ENCODE measurements at regions not wholly inside any gene's neighbourhood (a gene's known extent, or its start where the extent isn't known, plus 50 kb on each side); places are given as distances from the start of the nearest gene placed in this dataset.
A peak's percentile ranks its signal among the peaks of the same experiment; 100 is the strongest.

- no peaks in the 10 kb centered on the region for H3K4me1 ChIP-seq (ENCODE audit: control insufficient read depth in 1 of 2, insufficient read depth in 2 of 2, low read length in 2 of 2)
- no peaks in the 10 kb centered on the region for H3K27me3 ChIP-seq (ENCODE audit: control insufficient read depth in 1 of 2, insufficient read depth in 2 of 2, low read length in 1 of 2)
- no peaks in the 10 kb centered on the region for H3K9me3 ChIP-seq (ENCODE audit: control insufficient read depth, low read length)
- H3K4me3 ChIP-seq (ENCODE audit: low read length in 2 of 2) = no peak overlapping the region
- ATAC-seq (ENCODE audit: low FRiP score) (no peak), DNase-seq (no peak)
- H3K27ac ChIP-seq (ENCODE audit: low read depth in 1 of 2, low read length in 2 of 2) = no peak overlapping the region
- H3K36me3 ChIP-seq (ENCODE audit: control insufficient read depth in 1 of 2, insufficient read depth in 2 of 2, low read length in 1 of 2) = no peaks in the 10 kb centered on the region
- intact Hi-C loops (cut with DNase I) = no loop called here
These were observed 220.5 kb downstream of the SEC23A start for GRCh38 chr14:38882533-38882932.

- Histone ChIP-seq H3K4me1 (ENCODE audit: control insufficient read depth in 1 of 2, insufficient read depth in 2 of 2, low read length in 2 of 2) (no peaks in the 10 kb centered on the region), H3K36me3 (ENCODE audit: control insufficient read depth in 1 of 2, insufficient read depth in 2 of 2, low read length in 1 of 2) (no peaks in the 10 kb centered on the region), H3K27ac (ENCODE audit: low read depth in 1 of 2, low read length in 2 of 2) (no peak overlapping the region), H3K27me3 (ENCODE audit: control insufficient read depth in 1 of 2, insufficient read depth in 2 of 2, low read length in 1 of 2) (no peaks in the 10 kb centered on the region), H3K4me3 (ENCODE audit: low read length in 2 of 2) (no peak overlapping the region), H3K9me3 (ENCODE audit: control insufficient read depth, low read length) (no peaks in the 10 kb centered on the region)
- intact Hi-C loops (cut with DNase I) = no loop called here
- DNase-seq (no peak), ATAC-seq (ENCODE audit: low FRiP score) (no peak)
- WGBS, 2 donors = 72 to 75% methylated on average over 3 of the region's 3 CpGs
These were observed 222.2 kb downstream of the SEC23A start for GRCh38 chr14:38880643-38881524.

- Histone ChIP-seq H3K4me3 (ENCODE audit: low read length in 2 of 2) (no peak overlapping the region), H3K4me1 (ENCODE audit: control insufficient read depth in 1 of 2, insufficient read depth in 2 of 2, low read length in 2 of 2) (no peaks in the 10 kb centered on the region), H3K36me3 (ENCODE audit: control insufficient read depth in 1 of 2, insufficient read depth in 2 of 2, low read length in 1 of 2) (no peaks in the 10 kb centered on the region), H3K27ac (ENCODE audit: low read depth in 1 of 2, low read length in 2 of 2) (no peak overlapping the region), H3K27me3 (ENCODE audit: control insufficient read depth in 1 of 2, insufficient read depth in 2 of 2, low read length in 1 of 2) (no peaks in the 10 kb centered on the region), H3K9me3 (ENCODE audit: control insufficient read depth, low read length) (no peaks in the 10 kb centered on the region)
- 16 to 26% methylated on average over 3 of the region's 3 CpGs for WGBS, 2 donors
- ATAC-seq (ENCODE audit: low FRiP score) (no peak), DNase-seq (no peak)
- intact Hi-C loops (cut with DNase I) = no loop called here
These were observed 225.2 kb downstream of the SEC23A start for GRCh38 chr14:38877744-38878388.

- Histone ChIP-seq H3K4me3 (ENCODE audit: low read length in 2 of 2) (no peak overlapping the region), H3K36me3 (ENCODE audit: control insufficient read depth in 1 of 2, insufficient read depth in 2 of 2, low read length in 1 of 2) (no peaks in the 10 kb centered on the region), H3K27me3 (ENCODE audit: control insufficient read depth in 1 of 2, insufficient read depth in 2 of 2, low read length in 1 of 2) (no peaks in the 10 kb centered on the region), H3K27ac (ENCODE audit: low read depth in 1 of 2, low read length in 2 of 2) (no peak overlapping the region), H3K9me3 (ENCODE audit: control insufficient read depth, low read length) (no peaks in the 10 kb centered on the region), H3K4me1 (ENCODE audit: control insufficient read depth in 1 of 2, insufficient read depth in 2 of 2, low read length in 2 of 2) (no peaks in the 10 kb centered on the region)
- no peak for DNase-seq
- ATAC-seq (ENCODE audit: low FRiP score) = no peak
- 95 to 96% methylated on average over 2 of the region's 2 CpGs for whole genome bisulfite sequencing, 2 donors
- intact Hi-C loops (cut with DNase I) = no loop called here
These were observed 228.3 kb downstream of the SEC23A start for GRCh38 chr14:38874721-38875120.

GRCh38 chr14:38873941-38874612, 229.0 kb downstream of the SEC23A start:
- no peaks in the 10 kb centered on the region for H3K27me3 ChIP-seq (ENCODE audit: control insufficient read depth in 1 of 2, insufficient read depth in 2 of 2, low read length in 1 of 2)
- no peaks in the 10 kb centered on the region for H3K9me3 ChIP-seq (ENCODE audit: control insufficient read depth, low read length)
- DNase-seq = no peak
- WGBS, 2 donors = 71 to 76% methylated on average over 3 of the region's 3 CpGs
- no peak overlapping the region for H3K27ac ChIP-seq (ENCODE audit: low read depth in 1 of 2, low read length in 2 of 2)
- intact Hi-C loops (cut with DNase I) = no loop called here
- H3K4me3 ChIP-seq (ENCODE audit: low read length in 2 of 2) = no peak overlapping the region
- H3K36me3 ChIP-seq (ENCODE audit: control insufficient read depth in 1 of 2, insufficient read depth in 2 of 2, low read length in 1 of 2) = no peaks in the 10 kb centered on the region
- no peak for ATAC-seq (ENCODE audit: low FRiP score)
- H3K4me1 ChIP-seq (ENCODE audit: control insufficient read depth in 1 of 2, insufficient read depth in 2 of 2, low read length in 2 of 2) = no peaks in the 10 kb centered on the region

- Histone ChIP-seq H3K36me3 (ENCODE audit: control insufficient read depth in 1 of 2, insufficient read depth in 2 of 2, low read length in 1 of 2) (no peaks in the 10 kb centered on the region), H3K27ac (ENCODE audit: low read depth in 1 of 2, low read length in 2 of 2) (no peak overlapping the region), H3K4me3 (ENCODE audit: low read length in 2 of 2) (no peak overlapping the region), H3K27me3 (ENCODE audit: control insufficient read depth in 1 of 2, insufficient read depth in 2 of 2, low read length in 1 of 2) (no peaks in the 10 kb centered on the region), H3K9me3 (ENCODE audit: control insufficient read depth, low read length) (peaks cover under 1% of the 10 kb centered on the region), H3K4me1 (ENCODE audit: control insufficient read depth in 1 of 2, insufficient read depth in 2 of 2, low read length in 2 of 2) (no peaks in the 10 kb centered on the region)
- intact Hi-C loops (cut with DNase I) = no loop called here
- no peak for DNase-seq
- 55 to 66% methylated on average over 3 of the region's 3 CpGs for WGBS, 2 donors
- ATAC-seq (ENCODE audit: low FRiP score) = no peak
These were observed 232.7 kb downstream of the SEC23A start for GRCh38 chr14:38870296-38870836.

GRCh38 chr14:38868399-38869290, 234.4 kb downstream of the SEC23A start:
- H3K4me3 ChIP-seq (ENCODE audit: low read length in 2 of 2) = no peak overlapping the region
- ATAC-seq (ENCODE audit: low FRiP score) = no peak
- no peak for DNase-seq
- H3K36me3 ChIP-seq (ENCODE audit: control insufficient read depth in 1 of 2, insufficient read depth in 2 of 2, low read length in 1 of 2) = no peaks in the 10 kb centered on the region
- no peaks in the 10 kb centered on the region for H3K4me1 ChIP-seq (ENCODE audit: control insufficient read depth in 1 of 2, insufficient read depth in 2 of 2, low read length in 2 of 2)
- no peak overlapping the region for H3K27ac ChIP-seq (ENCODE audit: low read depth in 1 of 2, low read length in 2 of 2)
- WGBS, 2 donors = 77 to 81% methylated on average over 6 of the region's 6 CpGs
- no peaks in the 10 kb centered on the region for H3K27me3 ChIP-seq (ENCODE audit: control insufficient read depth in 1 of 2, insufficient read depth in 2 of 2, low read length in 1 of 2)
- peaks cover 4% of the 10 kb centered on the region for H3K9me3 ChIP-seq (ENCODE audit: control insufficient read depth, low read length)
- intact Hi-C loops (cut with DNase I) = loop anchor here in 1 of 2 donors (10.0 kb wide), 1 partner anchor 964 kb away; no protein-coding TSS in a partner anchor

GRCh38 chr14:38867561-38868150, 235.4 kb downstream of the SEC23A start:
- Histone ChIP-seq H3K36me3 (ENCODE audit: control insufficient read depth in 1 of 2, insufficient read depth in 2 of 2, low read length in 1 of 2) (no peaks in the 10 kb centered on the region), H3K27me3 (ENCODE audit: control insufficient read depth in 1 of 2, insufficient read depth in 2 of 2, low read length in 1 of 2) (no peaks in the 10 kb centered on the region), H3K27ac (ENCODE audit: low read depth in 1 of 2, low read length in 2 of 2) (no peak overlapping the region), H3K4me1 (ENCODE audit: control insufficient read depth in 1 of 2, insufficient read depth in 2 of 2, low read length in 2 of 2) (no peaks in the 10 kb centered on the region), H3K4me3 (ENCODE audit: low read length in 2 of 2) (no peak overlapping the region), H3K9me3 (ENCODE audit: control insufficient read depth, low read length) (peaks cover 11% of the 10 kb centered on the region)
- WGBS, 2 donors = 36 to 37% methylated on average over 5 of the region's 5 CpGs
- intact Hi-C loops (cut with DNase I) = loop anchor here (2.0 to 10.0 kb wide), 2 partner anchors 145 to 963 kb away; no protein-coding TSS in a partner anchor
- ATAC-seq (ENCODE audit: low FRiP score) (peak; percentile 90), DNase-seq (peak in 1 of 2 donors; percentile 71)

Data from aorta (tissue), 5 donors.